A549 (cell line): ENCODE measurements at regions not wholly inside any gene's neighbourhood (a gene's known extent, or its start where the extent isn't known, plus 50 kb on each side); places are given as distances from the start of the nearest gene placed in this dataset.

Experiments
- ATAC-seq, 2 experiments: fragments of 200-7000 bp in 1 of 2; fragments of >200 bp in 1 of 2; cut with Nextera tagmentation in 1 of 2; cut with Tn5 transposase in 1 of 2; 3 replicates each; pipeline versions ENCODE4 v1.8.0 to v1.9.1; 2018 to 2020; ENCODE audit warnings: mild to moderate bottlenecking in 1 of 2, moderate library complexity in 1 of 2
- CTCF ChIA-PET: fragments of 300-600 bp; sonication (Branson Sonifier 250); formaldehyde crosslinking; extraction: SDS; loops from one replicate; lab custom pipeline; 2021; ENCODE audit warnings: antibody characterized with exemption, inconsistent platforms; lab: Yijun Ruan, JAX
- POLR2A ChIA-PET: fragments of 350-600 bp; formaldehyde crosslinking; extraction: SDS; loops from one replicate; lab custom pipeline; 2021; ENCODE audit warnings: antibody characterized with exemption, inconsistent platforms; lab: Yijun Ruan, JAX
- DNase-seq, 2 experiments: peaks; one replicate each; pipeline versions ENCODE4 v3.0.0 to v3.0.0-alpha.2; 2011 to 2016; ENCODE audit warnings: low read depth in 1 of 2, low spot score in 1 of 2
- FAIRE-seq: peaks from 2 replicates; lab custom pipeline; 2011; peaks lifted over from hg19 to GRCh38; lab: Jason Lieb, UNC
- H3K27ac ChIP-seq, 2 experiments: fragments of >200 bp; sonication (Bioruptor Twin); formaldehyde crosslinking; 3 replicates each; pipeline ENCODE4 v1.5.1; 2016 to 2017
- H3K4me1 ChIP-seq: fragments of >200 bp; sonication (Bioruptor Twin); formaldehyde crosslinking; 3 replicates; pipeline ENCODE4 v1.6.1; 2016
- H3K4me2 ChIP-seq: fragments of >200 bp; sonication (Bioruptor Twin); formaldehyde crosslinking; 3 replicates; pipeline ENCODE4 v1.6.1; 2016
- H3K4me3 ChIP-seq: fragments of >200 bp; sonication (Bioruptor Twin); formaldehyde crosslinking; 3 replicates; pipeline ENCODE4 v1.5.1; 2016
- H3K9me3 ChIP-seq: fragments of >200 bp; sonication (Bioruptor Twin); formaldehyde crosslinking; 3 replicates; pipeline ENCODE4 v1.6.1; 2016
- BCL3 ChIP-seq: fragments of >200 bp; sonication (Bioruptor Twin); formaldehyde crosslinking; IDR thresholded peaks from 3 replicates; pipeline ENCODE4 v1.6.1; 2016
- BHLHE40 ChIP-seq: IDR thresholded peaks from 2 replicates; pipeline ENCODE4 v1.6.1; 2012; ENCODE audit warnings: low read depth, low read length, inconsistent platforms
- CHD2 ChIP-seq: fragments of 150-350 bp; IDR thresholded peaks from 2 replicates; pipeline ENCODE4 v1.6.1; 2014; ENCODE audit warnings: low read length; ENCODE audit not compliant: partially characterized antibody
- CTCF ChIP-seq: fragments of >200 bp; sonication (Bioruptor Twin); formaldehyde crosslinking; IDR thresholded peaks from 3 replicates; pipeline ENCODE4 v1.5.1; 2016
- E2F6 ChIP-seq: IDR thresholded peaks from 2 replicates; pipeline ENCODE4 v1.6.1; 2012; ENCODE audit warnings: low read depth, borderline replicate concordance
- HES2 ChIP-seq: fragments of >200 bp; sonication (Bioruptor Twin); formaldehyde crosslinking; IDR thresholded peaks from 2 replicates; pipeline ENCODE4 v1.6.1; 2016
- HEYL ChIP-seq: fragments of 250-450 bp; sonication (Bioruptor Pico); IDR thresholded peaks from 2 replicates; pipeline ENCODE4 v1.8.0; 2021; ENCODE audit warnings: mild to moderate bottlenecking, moderate library complexity
- HOXB5 ChIP-seq: fragments of 250-450 bp; sonication (Bioruptor Pico); IDR thresholded peaks from 2 replicates; pipeline ENCODE4 v1.5.0; 2020; ENCODE audit warnings: mild to moderate bottlenecking, moderate library complexity
- KDM1A ChIP-seq: fragments of 200-600 bp; sonication (generic); IDR thresholded peaks from 2 replicates; pipeline ENCODE4 v1.6.1; 2016; ENCODE audit warnings: low read depth, mild to moderate bottlenecking
- PHF8 ChIP-seq: fragments of 200-600 bp; sonication (generic); IDR thresholded peaks from 2 replicates; pipeline ENCODE4 v1.6.1; 2016; ENCODE audit warnings: low read depth, mild to moderate bottlenecking, antibody characterized with exemption, moderate library complexity, borderline replicate concordance
- POLR2A ChIP-seq: IDR thresholded peaks from 2 replicates; pipeline ENCODE4 v1.6.1; 2012; ENCODE audit warnings: mild to moderate bottlenecking, low read length
- REST ChIP-seq: fragments of 200-600 bp; sonication (generic); IDR thresholded peaks from 2 replicates; pipeline ENCODE4 v1.6.1; 2016; ENCODE audit warnings: antibody characterized with exemption, mild to moderate bottlenecking, moderate library complexity
- RNF2 ChIP-seq: fragments of 200-600 bp; sonication (generic); IDR thresholded peaks from 2 replicates; pipeline ENCODE4 v1.6.1; 2016; ENCODE audit warnings: low read depth, mild to moderate bottlenecking, antibody characterized with exemption, moderate library complexity, borderline replicate concordance
- SREBF2 ChIP-seq: fragments of 450-650 bp; IDR thresholded peaks from 2 replicates; pipeline ENCODE4 v1.6.1; 2014; ENCODE audit warnings: mild to moderate bottlenecking, moderate library complexity
- TFCP2L1 ChIP-seq: fragments of 250-450 bp; sonication (Bioruptor Pico); IDR thresholded peaks from 2 replicates; pipeline ENCODE4 v1.5.0; 2021; ENCODE audit warnings: mild to moderate bottlenecking
- WGBS: methylation state at CpG from one replicate; pipeline ENCODE4 v1.1.6; 2017; ENCODE audit errors: missing lambda C conversion rate; 5-methylcytosine and 5-hydroxymethylcytosine counted together

GRCh38 chr20:39839399-39840119 is 849.5 kb downstream of the MAFB start:
- ChIA-PET POLR2A (no interaction called here), CTCF (interaction anchor here (1.2 kb wide), 1 partner anchor 10 kb away, joined by 3 read pairs; no protein-coding TSS in a partner anchor)
- 4% methylated on average over 9 of the region's 9 CpGs for WGBS

More at GRCh38 chr20:39839399-39840119, 849.5 kb downstream of the MAFB start:
- no peak overlapping the region for H3K27ac ChIP-seq
- H3K9me3 ChIP-seq: no peaks in the 10 kb centered on the region
- no peak overlapping the region for H3K4me2 ChIP-seq
- H3K4me3 ChIP-seq: no peak overlapping the region
- H3K4me1 ChIP-seq: no peaks in the 10 kb centered on the region
- no peak for FAIRE-seq
- ATAC-seq: no peak
- DNase-seq: no peak
- TF ChIP-seq HOXB5 (CRISPR knock-in tag): no peak
- TF ChIP-seq REST: no peak
- no peak for TF ChIP-seq KDM1A
- no peak for TF ChIP-seq BCL3
- no peak for TF ChIP-seq TFCP2L1
- no peak for TF ChIP-seq SREBF2
- TF ChIP-seq PHF8: no peak
- no peak for TF ChIP-seq CTCF
- TF ChIP-seq RNF2: no peak
- no peak for TF ChIP-seq HEYL (CRISPR knock-in tag)
- TF ChIP-seq BHLHE40: no peak
- no peak for TF ChIP-seq POLR2A
- no peak for TF ChIP-seq E2F6
- TF ChIP-seq CHD2: no peak
- no peak for TF ChIP-seq HES2
- TF ChIP-seq, all 56 proteins: peak for 0
